NCI-H2171 (cell line): ENCODE measurements at regions not wholly inside any gene's neighbourhood (a gene's known extent, or its start where the extent isn't known, plus 50 kb on each side); places are given as distances from the start of the nearest gene placed in this dataset.

Experiments used
- DNase-seq: peaks from one replicate; lab custom pipeline; 2025; lab: John Stamatoyannopoulos, UW

- no peak for DNase-seq
Measured at GRCh38 chr2:120515759-120516678, 170.1 kb downstream of the INHBB start.

- no peak for DNase-seq
Measured at GRCh38 chr2:120516679-120517314, 170.9 kb downstream of the INHBB start.

GRCh38 chr2:120517751-120518469 is 172.0 kb downstream of the INHBB start:
- no peak for DNase-seq

- no peak for DNase-seq
Measured at GRCh38 chr2:120518819-120519218, 172.9 kb downstream of the INHBB start.

GRCh38 chr2:120519469-120519868 is 173.5 kb downstream of the INHBB start:
- no peak for DNase-seq

- DNase-seq, result no peak
Measured at GRCh38 chr2:120520454-120520853, 174.5 kb downstream of the INHBB start.

GRCh38 chr2:120520929-120521912 is 175.3 kb downstream of the INHBB start:
- no peak for DNase-seq

GRCh38 chr2:120522151-120522751 is 176.3 kb downstream of the INHBB start:
- DNase-seq, result no peak

- no peak for DNase-seq
Measured at GRCh38 chr2:120523766-120524165, 177.8 kb downstream of the INHBB start.

GRCh38 chr2:120524174-120524573 is 178.2 kb downstream of the INHBB start:
- DNase-seq, result no peak

GRCh38 chr2:120525056-120526046 is 179.4 kb downstream of the INHBB start:
- no peak for DNase-seq

GRCh38 chr2:120526047-120526562 is 180.2 kb downstream of the INHBB start:
- no peak for DNase-seq

GRCh38 chr2:120526997-120527945 is 181.3 kb downstream of the INHBB start:
- DNase-seq, result no peak

- DNase-seq, result no peak
Measured at GRCh38 chr2:120528051-120528692, 182.2 kb downstream of the INHBB start.

GRCh38 chr2:120528693-120529076 is 182.7 kb downstream of the INHBB start:
- DNase-seq, result no peak

- no peak for DNase-seq
Measured at GRCh38 chr2:120530781-120531180, 184.8 kb downstream of the INHBB start.

GRCh38 chr2:120531365-120531764 is 185.4 kb downstream of the INHBB start:
- no peak for DNase-seq
